GM18498 (cell line): ENCODE measurements at regions not wholly inside any gene's neighbourhood (a gene's known extent, or its start where the extent isn't known, plus 50 kb on each side); places are given as distances from the start of the nearest gene placed in this dataset.

Experiments used
- ATAC-seq: cut with Tn5 transposase; IDR thresholded peaks from one replicate; pipeline ENCODE4 v1.9.1; 2021; ENCODE audit warnings: mild to moderate bottlenecking, moderate library complexity; ENCODE audit not compliant: unreplicated experiment

GRCh38 chr4:138964716-138965426, 50.7 kb upstream of the NOCT start:
- no peak for ATAC-seq

- no peak for ATAC-seq
Measured at GRCh38 chr4:138963412-138963811, 52.2 kb upstream of the NOCT start.

- ATAC-seq: no peak
Measured at GRCh38 chr4:138961664-138962063, 53.9 kb upstream of the NOCT start.

- ATAC-seq: no peak
Measured at GRCh38 chr4:138961129-138961528, 54.5 kb upstream of the NOCT start.

GRCh38 chr4:138960175-138960710, 55.3 kb upstream of the NOCT start:
- ATAC-seq: no peak

GRCh38 chr4:138959097-138959815, 56.3 kb upstream of the NOCT start:
- ATAC-seq: no peak

- no peak for ATAC-seq
Measured at GRCh38 chr4:138958519-138958918, 57.1 kb upstream of the NOCT start.

- no peak for ATAC-seq
Measured at GRCh38 chr4:138957302-138957701, 58.3 kb upstream of the NOCT start.

GRCh38 chr4:138954428-138954827, 61.2 kb upstream of the NOCT start:
- no peak for ATAC-seq

- ATAC-seq: no peak
Measured at GRCh38 chr4:138953961-138954371, 61.6 kb upstream of the NOCT start.

- ATAC-seq: no peak
Measured at GRCh38 chr4:138952411-138952810, 63.2 kb upstream of the NOCT start.

- no peak for ATAC-seq
Measured at GRCh38 chr4:138951764-138952163, 63.8 kb upstream of the NOCT start.

- ATAC-seq: no peak
Measured at GRCh38 chr4:138949866-138950265, 65.7 kb upstream of the NOCT start.

- no peak for ATAC-seq
Measured at GRCh38 chr4:138948918-138949317, 66.7 kb upstream of the NOCT start.

GRCh38 chr4:138946306-138946705, 69.3 kb upstream of the NOCT start:
- no peak for ATAC-seq

- no peak for ATAC-seq
Measured at GRCh38 chr4:138945840-138946239, 69.7 kb upstream of the NOCT start.

GRCh38 chr4:138945401-138945800, 70.2 kb upstream of the NOCT start:
- ATAC-seq: no peak

GRCh38 chr4:138943893-138944292, 71.7 kb upstream of the NOCT start:
- no peak for ATAC-seq

GRCh38 chr4:138941037-138941436, 74.5 kb upstream of the NOCT start:
- no peak for ATAC-seq

GRCh38 chr4:138939960-138940359, 75.6 kb upstream of the NOCT start:
- no peak for ATAC-seq

- peak; percentile 64 for ATAC-seq
Measured at GRCh38 chr4:138938366-138938690, 77.3 kb upstream of the NOCT start.

GRCh38 chr4:138935135-138935807, 80.3 kb upstream of the NOCT start:
- ATAC-seq: no peak
